ENCODE measurements at regions not wholly inside any gene's neighbourhood (a gene's known extent, or its start where the extent isn't known, plus 50 kb on each side); places are given as distances from the start of the nearest gene placed in this dataset.

- Histone ChIP-seq H3K27ac (ENCODE audit: insufficient read depth, low read depth, low read length, poor library complexity, severe bottlenecking) (no peak overlapping the region), H3K9me3 (ENCODE audit: control insufficient read depth, low read length) (no peaks in the 10 kb centered on the region), H3K27me3 (ENCODE audit: control insufficient read depth, insufficient read depth, low read length, poor library complexity, severe bottlenecking) (no peaks in the 10 kb centered on the region), H3K4me3 (ENCODE audit: insufficient read depth, low read depth, low read length) (no peak overlapping the region), H3K4me1 (ENCODE audit: control insufficient read depth, insufficient read depth, low read length) (peaks cover 5% of the 10 kb centered on the region), H3K36me3 (ENCODE audit: control insufficient read depth, insufficient read depth, low read length) (no peaks in the 10 kb centered on the region)
- WGBS, 2 experiments, result 84 to 89% methylated on average over 2 of the region's 2 CpGs
These were observed 137.1 kb upstream of the SYT6 start for GRCh38 chr1:114290776-114291175.

DNA sequence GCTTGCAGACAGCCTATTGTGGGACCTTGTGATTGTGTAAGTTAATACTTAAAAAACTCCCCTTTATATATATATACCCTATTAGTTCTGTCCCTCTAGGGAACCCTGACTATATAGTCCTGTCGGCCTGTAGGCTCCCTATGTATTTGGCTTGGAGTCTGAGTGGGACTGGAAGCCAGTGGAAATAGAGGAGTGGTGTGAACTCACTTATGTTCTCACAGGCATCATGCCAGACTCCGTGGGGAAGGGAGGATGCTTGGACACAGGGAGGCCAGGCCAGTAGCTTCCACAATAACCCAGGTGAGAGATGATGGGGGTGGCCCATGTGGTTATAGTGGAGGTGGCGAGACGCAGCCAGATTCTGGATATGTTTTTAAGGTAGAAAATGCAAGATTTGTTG is 136.7 kb upstream of the SYT6 start:
- H3K4me3 ChIP-seq (ENCODE audit: insufficient read depth, low read depth, low read length), result no peak overlapping the region
- H3K36me3 ChIP-seq (ENCODE audit: control insufficient read depth, insufficient read depth, low read length), result no peaks in the 10 kb centered on the region
- no peaks in the 10 kb centered on the region for H3K9me3 ChIP-seq (ENCODE audit: control insufficient read depth, low read length)
- H3K27me3 ChIP-seq (ENCODE audit: control insufficient read depth, insufficient read depth, low read length, poor library complexity, severe bottlenecking), result no peaks in the 10 kb centered on the region
- 91 to 95% methylated on average over 4 of the region's 4 CpGs for WGBS, 2 experiments
- peaks cover 5% of the 10 kb centered on the region for H3K4me1 ChIP-seq (ENCODE audit: control insufficient read depth, insufficient read depth, low read length)
- H3K27ac ChIP-seq (ENCODE audit: insufficient read depth, low read depth, low read length, poor library complexity, severe bottlenecking), result no peak overlapping the region

DNA sequence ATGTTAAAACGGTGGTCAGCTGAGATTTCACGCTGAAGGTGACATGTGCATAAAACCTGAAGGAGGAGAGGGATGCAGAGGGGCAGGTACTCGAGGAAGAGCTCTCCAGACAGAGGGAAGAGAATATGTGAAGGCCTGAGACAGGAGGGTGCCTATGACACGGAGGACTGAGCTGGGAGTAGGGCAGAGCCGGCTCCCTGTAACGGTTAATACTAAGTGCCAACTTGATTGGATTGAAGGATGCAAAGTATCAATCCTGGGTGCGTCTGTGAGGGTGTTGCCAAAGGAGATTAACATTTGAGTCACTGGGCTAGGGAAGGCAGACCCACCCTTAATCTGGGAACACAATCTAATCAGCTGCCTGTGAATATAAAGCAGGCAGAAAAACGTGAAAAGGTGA is 136.2 kb upstream of the SYT6 start:
- H3K4me3 ChIP-seq (ENCODE audit: insufficient read depth, low read depth, low read length), result no peak overlapping the region
- WGBS, 2 experiments, result 82 to 87% methylated on average over 8 of the region's 8 CpGs
- H3K27me3 ChIP-seq (ENCODE audit: control insufficient read depth, insufficient read depth, low read length, poor library complexity, severe bottlenecking), result no peaks in the 10 kb centered on the region
- peaks cover 5% of the 10 kb centered on the region for H3K4me1 ChIP-seq (ENCODE audit: control insufficient read depth, insufficient read depth, low read length)
- no peaks in the 10 kb centered on the region for H3K36me3 ChIP-seq (ENCODE audit: control insufficient read depth, insufficient read depth, low read length)
- H3K9me3 ChIP-seq (ENCODE audit: control insufficient read depth, low read length), result no peaks in the 10 kb centered on the region
- H3K27ac ChIP-seq (ENCODE audit: insufficient read depth, low read depth, low read length, poor library complexity, severe bottlenecking), result no peak overlapping the region

- H3K27ac ChIP-seq (ENCODE audit: insufficient read depth, low read depth, low read length, poor library complexity, severe bottlenecking), result no peak overlapping the region
- no peaks in the 10 kb centered on the region for H3K27me3 ChIP-seq (ENCODE audit: control insufficient read depth, insufficient read depth, low read length, poor library complexity, severe bottlenecking)
- WGBS, 2 experiments, result 83 to 84% methylated on average over 9 of the region's 9 CpGs
- H3K9me3 ChIP-seq (ENCODE audit: control insufficient read depth, low read length), result no peaks in the 10 kb centered on the region
- H3K4me3 ChIP-seq (ENCODE audit: insufficient read depth, low read depth, low read length), result no peak overlapping the region
- H3K4me1 ChIP-seq (ENCODE audit: control insufficient read depth, insufficient read depth, low read length), result peaks cover 5% of the 10 kb centered on the region
- H3K36me3 ChIP-seq (ENCODE audit: control insufficient read depth, insufficient read depth, low read length), result no peaks in the 10 kb centered on the region
These were observed 135.6 kb upstream of the SYT6 start for GRCh38 chr1:114289306-114289705.

- Histone ChIP-seq H3K27ac (ENCODE audit: insufficient read depth, low read depth, low read length, poor library complexity, severe bottlenecking) (no peak overlapping the region), H3K9me3 (ENCODE audit: control insufficient read depth, low read length) (no peaks in the 10 kb centered on the region), H3K4me1 (ENCODE audit: control insufficient read depth, insufficient read depth, low read length) (peaks cover 5% of the 10 kb centered on the region), H3K4me3 (ENCODE audit: insufficient read depth, low read depth, low read length) (no peak overlapping the region), H3K36me3 (ENCODE audit: control insufficient read depth, insufficient read depth, low read length) (no peaks in the 10 kb centered on the region), H3K27me3 (ENCODE audit: control insufficient read depth, insufficient read depth, low read length, poor library complexity, severe bottlenecking) (no peaks in the 10 kb centered on the region)
- WGBS, 2 experiments, result 84 to 92% methylated on average over 3 of the region's 3 CpGs
These were observed 133.3 kb upstream of the SYT6 start for GRCh38 chr1:114286960-114287359.

DNA sequence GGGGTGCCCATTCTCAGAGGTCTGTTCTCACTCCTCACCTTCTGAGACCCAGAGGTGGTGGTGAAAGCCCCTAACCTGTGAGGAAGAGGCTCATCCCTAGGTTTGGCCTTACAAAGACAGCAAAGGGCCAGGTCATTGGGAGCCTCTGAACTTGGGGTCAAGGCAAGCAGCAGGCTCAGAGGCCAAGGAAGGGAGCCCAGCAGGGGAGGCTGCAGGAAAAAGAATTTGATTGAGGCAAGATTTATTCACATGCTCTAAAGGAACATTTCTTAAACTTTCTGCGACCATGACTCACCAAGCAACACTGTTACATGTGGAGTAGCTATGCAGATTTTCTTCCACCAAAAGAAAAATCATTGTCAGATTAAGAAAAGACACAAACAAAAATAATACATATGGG is 132.5 kb upstream of the SYT6 start:
- WGBS, 2 experiments, result 54 to 81% methylated on average over 1 of the region's 1 CpG
- Histone ChIP-seq H3K27ac (ENCODE audit: insufficient read depth, low read depth, low read length, poor library complexity, severe bottlenecking) (no peak overlapping the region), H3K36me3 (ENCODE audit: control insufficient read depth, insufficient read depth, low read length) (no peaks in the 10 kb centered on the region), H3K4me1 (ENCODE audit: control insufficient read depth, insufficient read depth, low read length) (peaks cover 5% of the 10 kb centered on the region), H3K27me3 (ENCODE audit: control insufficient read depth, insufficient read depth, low read length, poor library complexity, severe bottlenecking) (no peaks in the 10 kb centered on the region), H3K4me3 (ENCODE audit: insufficient read depth, low read depth, low read length) (no peak overlapping the region), H3K9me3 (ENCODE audit: control insufficient read depth, low read length) (no peaks in the 10 kb centered on the region)

DNA sequence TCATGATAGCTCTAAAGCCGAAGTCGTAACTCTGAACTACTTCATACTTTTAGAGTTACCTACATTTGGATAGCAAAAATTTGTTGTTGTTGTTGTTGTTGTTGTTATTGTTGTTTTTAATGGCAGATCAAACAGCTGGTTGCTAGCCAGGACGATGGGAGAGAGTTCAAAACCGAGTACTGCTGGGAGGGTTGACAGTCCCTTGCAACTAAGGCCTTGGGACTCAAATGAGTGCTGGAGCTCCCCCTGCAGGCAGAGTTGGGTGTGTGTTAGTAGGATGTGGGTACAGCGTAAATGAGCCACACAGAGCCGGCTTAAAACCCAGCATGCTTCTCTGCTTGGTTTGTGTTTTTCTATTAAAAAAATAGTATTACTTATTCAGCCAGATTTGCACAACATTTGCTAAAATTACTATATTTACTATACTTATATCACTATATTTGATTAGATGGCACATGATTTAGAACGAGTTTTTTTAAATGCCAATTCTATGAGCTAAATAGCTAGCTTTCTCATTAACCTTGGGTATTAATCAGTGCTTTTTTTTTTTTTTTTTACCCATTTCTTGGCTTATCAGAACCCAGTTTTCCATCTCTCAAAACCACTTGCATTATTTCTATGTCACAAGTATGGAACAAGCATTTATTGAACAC is 129.2 kb upstream of the SYT6 start:
- 44% methylated on average over 7 of the region's 7 CpGs for WGBS, 2 experiments
- Histone ChIP-seq H3K36me3 (ENCODE audit: control insufficient read depth, insufficient read depth, low read length) (no peaks in the 10 kb centered on the region), H3K4me3 (ENCODE audit: insufficient read depth, low read depth, low read length) (no peak overlapping the region), H3K27me3 (ENCODE audit: control insufficient read depth, insufficient read depth, low read length, poor library complexity, severe bottlenecking) (no peaks in the 10 kb centered on the region), H3K9me3 (ENCODE audit: control insufficient read depth, low read length) (no peaks in the 10 kb centered on the region), H3K4me1 (ENCODE audit: control insufficient read depth, insufficient read depth, low read length) (peaks cover 4% of the 10 kb centered on the region), H3K27ac (ENCODE audit: insufficient read depth, low read depth, low read length, poor library complexity, severe bottlenecking) (no peak overlapping the region)

GRCh38 chr1:114278911-114279310 is 125.2 kb upstream of the SYT6 start:
- Histone ChIP-seq H3K27me3 (ENCODE audit: control insufficient read depth, insufficient read depth, low read length, poor library complexity, severe bottlenecking) (no peaks in the 10 kb centered on the region), H3K27ac (ENCODE audit: insufficient read depth, low read depth, low read length, poor library complexity, severe bottlenecking) (no peak overlapping the region), H3K4me1 (ENCODE audit: control insufficient read depth, insufficient read depth, low read length) (no peaks in the 10 kb centered on the region), H3K4me3 (ENCODE audit: insufficient read depth, low read depth, low read length) (no peak overlapping the region), H3K36me3 (ENCODE audit: control insufficient read depth, insufficient read depth, low read length) (no peaks in the 10 kb centered on the region), H3K9me3 (ENCODE audit: control insufficient read depth, low read length) (no peaks in the 10 kb centered on the region)
- 92 to 95% methylated on average over 3 of the region's 3 CpGs for WGBS, 2 experiments

DNA sequence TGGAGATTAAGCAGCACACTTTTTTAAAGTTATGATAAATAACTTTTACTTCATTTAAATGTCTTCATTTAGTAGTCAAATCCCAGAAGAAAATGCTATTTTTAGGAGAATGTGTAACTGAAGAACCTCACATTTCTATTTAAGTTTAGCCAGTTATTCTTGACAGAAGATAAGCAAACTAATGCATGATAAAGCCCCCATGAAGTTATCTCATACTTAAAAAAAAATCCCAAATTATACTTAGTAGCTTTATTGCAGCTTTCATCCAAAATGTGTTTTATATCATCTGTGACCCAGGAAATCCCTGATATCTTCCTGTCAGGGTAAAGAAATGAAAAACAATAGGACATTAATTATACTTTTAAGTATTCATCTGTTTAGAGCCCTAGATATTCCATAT is 124.8 kb upstream of the SYT6 start:
- H3K27me3 ChIP-seq (ENCODE audit: control insufficient read depth, insufficient read depth, low read length, poor library complexity, severe bottlenecking), result no peaks in the 10 kb centered on the region
- no peaks in the 10 kb centered on the region for H3K9me3 ChIP-seq (ENCODE audit: control insufficient read depth, low read length)
- no peak overlapping the region for H3K27ac ChIP-seq (ENCODE audit: insufficient read depth, low read depth, low read length, poor library complexity, severe bottlenecking)
- H3K36me3 ChIP-seq (ENCODE audit: control insufficient read depth, insufficient read depth, low read length), result no peaks in the 10 kb centered on the region
- H3K4me3 ChIP-seq (ENCODE audit: insufficient read depth, low read depth, low read length), result no peak overlapping the region
- H3K4me1 ChIP-seq (ENCODE audit: control insufficient read depth, insufficient read depth, low read length), result no peaks in the 10 kb centered on the region

DNA sequence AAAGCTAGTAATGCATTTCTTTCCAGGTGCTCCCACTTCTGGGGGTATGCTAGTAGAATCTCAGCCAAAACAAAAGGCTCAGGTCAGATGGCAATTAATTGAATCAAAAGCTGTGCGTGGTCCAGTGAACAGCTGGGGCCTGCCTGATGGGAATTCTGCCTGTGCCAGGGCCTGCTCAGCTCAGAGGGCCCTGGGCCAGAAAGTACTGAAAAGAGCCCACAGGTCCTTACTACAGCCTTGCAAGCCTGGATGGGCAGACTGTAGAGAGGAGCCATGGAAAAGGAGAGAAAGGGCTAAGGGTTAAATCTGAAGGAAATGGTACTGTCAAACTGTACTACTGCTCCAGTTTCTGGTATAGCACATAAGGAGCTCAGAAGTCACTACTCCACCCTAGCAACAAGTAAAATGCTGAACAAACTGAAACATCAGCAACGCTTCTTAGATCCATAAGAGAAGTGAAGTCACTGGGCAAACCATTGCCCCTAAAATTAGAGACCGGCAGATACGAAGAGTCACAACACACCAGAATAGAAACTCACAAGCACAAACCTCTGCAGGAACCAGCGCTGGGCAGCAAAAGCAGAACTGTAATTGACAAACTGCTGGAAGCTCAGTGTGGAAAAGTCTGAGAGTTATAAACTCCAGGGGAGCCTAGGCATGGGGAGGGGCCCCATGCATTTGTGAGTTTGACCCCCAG is 121.1 kb upstream of the SYT6 start:
- no peaks in the 10 kb centered on the region for H3K27me3 ChIP-seq (ENCODE audit: control insufficient read depth, insufficient read depth, low read length, poor library complexity, severe bottlenecking)
- H3K27ac ChIP-seq (ENCODE audit: insufficient read depth, low read depth, low read length, poor library complexity, severe bottlenecking), result no peak overlapping the region
- 94 to 98% methylated on average over 5 of the region's 5 CpGs for WGBS, 2 experiments
- H3K4me3 ChIP-seq (ENCODE audit: insufficient read depth, low read depth, low read length), result no peak overlapping the region
- H3K9me3 ChIP-seq (ENCODE audit: control insufficient read depth, low read length), result no peaks in the 10 kb centered on the region
- no peaks in the 10 kb centered on the region for H3K4me1 ChIP-seq (ENCODE audit: control insufficient read depth, insufficient read depth, low read length)
- H3K36me3 ChIP-seq (ENCODE audit: control insufficient read depth, insufficient read depth, low read length), result no peaks in the 10 kb centered on the region

All from ectodermal cell (in vitro differentiated cells).